Heart right ventricle (tissue), 16 donors: ENCODE measurements at regions not wholly inside any gene's neighbourhood (a gene's known extent, or its start where the extent isn't known, plus 50 kb on each side); places are given as distances from the start of the nearest gene placed in this dataset.

Experiments
- ATAC-seq, 8 donors: fragments of 200-7000 bp; cut with Tn5 transposase; one replicate each; pipeline ENCODE4 v1.9.1; 2020; ENCODE audit warnings: mild to moderate bottlenecking in 8 of 8, moderate library complexity in 8 of 8, moderate number of reproducible peaks in 1 of 8
- DNase-seq, 2 donors: peaks; one replicate each; pipeline ENCODE4 v3.0.0-alpha.2; 2020
- H3K27ac ChIP-seq, 10 donors: fragments of 200-600 bp; sonication (generic) in 2 of 10; one replicate each; pipeline versions ENCODE4 v1.5.0 to v1.8.0; 2020 to 2022; ENCODE audit warnings: mild to moderate bottlenecking in 3 of 10
- H3K27me3 ChIP-seq, 7 donors: fragments of 200-600 bp; one replicate each; pipeline ENCODE4 v1.8.0; 2021 to 2022; ENCODE audit warnings: mild to moderate bottlenecking in 2 of 7
- H3K36me3 ChIP-seq, 9 donors: fragments of 200-600 bp; sonication (generic) in 1 of 9; one replicate each; pipeline versions ENCODE4 v1.5.0 to v1.8.0; 2020 to 2022; ENCODE audit warnings: mild to moderate bottlenecking in 2 of 9
- H3K4me1 ChIP-seq, 9 donors: fragments of 200-600 bp; sonication (generic) in 1 of 9; one replicate each; pipeline versions ENCODE4 v1.5.0 to v1.8.0; 2020 to 2022; ENCODE audit warnings: mild to moderate bottlenecking in 4 of 9
- H3K4me3 ChIP-seq, 10 donors: fragments of 200-600 bp; sonication (generic) in 2 of 10; one replicate each; pipeline versions ENCODE4 v1.5.0 to v1.8.0; 2020 to 2022; ENCODE audit warnings: mild to moderate bottlenecking in 7 of 10, moderate library complexity in 2 of 10
- H3K9me3 ChIP-seq, 11 donors: fragments of 200-600 bp in 10 of 11; sonication (generic) in 2 of 11; one replicate each; pipeline versions ENCODE4 v1.5.0 to v1.8.0; 2013 to 2022; ENCODE audit warnings: mild to moderate bottlenecking in 2 of 11, control low read depth in 1 of 11, moderate library complexity in 1 of 11
- WGBS, 2 donors: extraction: QIAGEN DNeasy Blood & Tissue Kit; methylation state at CpG; one replicate each; pipeline ENCODE4 v1.1.7; 2013; ENCODE audit warnings: inconsistent platforms in 1 of 2; 5-methylcytosine and 5-hydroxymethylcytosine counted together
- intact Hi-C, 10 donors: fragments of 100-400 bp; cut with DNase I; formaldehyde crosslinking; loops; one replicate each; pipeline versions ENCODE4 v1.11.1 to v1.14.2; 2022
- TF ChIP-seq, protein P1 (sequence below), 9 donors: fragments of 200-600 bp; sonication (generic) in 2 of 9; IDR thresholded peaks; one replicate each; pipeline versions ENCODE4 v1.5.0 to v1.8.0; 2021 to 2022; ENCODE audit warnings: antibody characterized with exemption in 9 of 9, mild to moderate bottlenecking in 5 of 9, moderate library complexity in 1 of 9
- donor health status: Arrhythmogenic right ventricular cardiomyopathy.
- donor health status: ischemic (EF 13 %, LVEDD 7.1; RV severe dilation, severe dysfunction).
- donor health status: healthy with polysubstance abuse.
- donor health status: DM: no; HTN: yes; CAD: no.
- donor health status: DM: no; HTN: no; CAD: no.
- donor health status: ischemic (EF 25% LVEDD 6.9; RV normal size, moderate dysfunction).
- donor health status: ischemic (EF 25% LVEDD 5.7; RV mildly dilated, moderate dysfunction).
- donor health status: healthy.
- donor health status: DM: yes; HTN: yes; CAD: no.
- donor health status: Ischemic cardiomyopathy.
- donor health status: ischemic (EF 35%, LVEDD 5.7; RV mildly dilated, moderate dysfunction).
- donor health status: nonischemic (EF 11% LVEDD 7.7; RV severe dilation, severe dysfunction).
- donor health status: DM: yes; HTN: yes; CAD: no.
- donor health status: PGD.
- donor health status: ischemic (EF 29% LVEDD 5.4; RV normal size, mild dysfunction).
- donor health status: nonischemic (EF 23%, LVEDD 6.1; RV moderate dilation, normal function).

DNA sequence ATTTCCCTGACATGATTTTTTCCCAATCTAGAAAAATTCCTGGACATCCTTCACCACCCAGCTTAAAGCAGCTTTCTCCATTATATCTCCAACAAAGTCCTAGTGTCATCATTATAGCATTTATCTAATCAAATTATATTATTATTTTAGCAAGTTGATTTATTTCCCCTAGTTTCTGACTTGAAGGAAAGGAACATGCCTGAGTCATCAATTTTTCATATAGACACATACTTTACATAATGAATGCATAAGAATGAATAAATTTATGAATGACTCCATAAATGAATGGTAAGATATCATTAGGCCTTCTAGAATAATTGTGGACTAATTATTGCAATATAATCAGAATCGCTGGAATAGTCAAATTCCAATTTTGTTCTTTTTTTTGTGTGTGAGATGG lies 79.4 kb upstream of the COL11A1 start:
- H3K4me1 ChIP-seq = no peaks in the 10 kb centered on the region
- TF ChIP-seq, protein P1, sequence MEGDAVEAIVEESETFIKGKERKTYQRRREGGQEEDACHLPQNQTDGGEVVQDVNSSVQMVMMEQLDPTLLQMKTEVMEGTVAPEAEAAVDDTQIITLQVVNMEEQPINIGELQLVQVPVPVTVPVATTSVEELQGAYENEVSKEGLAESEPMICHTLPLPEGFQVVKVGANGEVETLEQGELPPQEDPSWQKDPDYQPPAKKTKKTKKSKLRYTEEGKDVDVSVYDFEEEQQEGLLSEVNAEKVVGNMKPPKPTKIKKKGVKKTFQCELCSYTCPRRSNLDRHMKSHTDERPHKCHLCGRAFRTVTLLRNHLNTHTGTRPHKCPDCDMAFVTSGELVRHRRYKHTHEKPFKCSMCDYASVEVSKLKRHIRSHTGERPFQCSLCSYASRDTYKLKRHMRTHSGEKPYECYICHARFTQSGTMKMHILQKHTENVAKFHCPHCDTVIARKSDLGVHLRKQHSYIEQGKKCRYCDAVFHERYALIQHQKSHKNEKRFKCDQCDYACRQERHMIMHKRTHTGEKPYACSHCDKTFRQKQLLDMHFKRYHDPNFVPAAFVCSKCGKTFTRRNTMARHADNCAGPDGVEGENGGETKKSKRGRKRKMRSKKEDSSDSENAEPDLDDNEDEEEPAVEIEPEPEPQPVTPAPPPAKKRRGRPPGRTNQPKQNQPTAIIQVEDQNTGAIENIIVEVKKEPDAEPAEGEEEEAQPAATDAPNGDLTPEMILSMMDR (IDR thresholded peaks at IDR 0.05) = no peak
- H3K4me3 ChIP-seq = no peak overlapping the region
- no peaks in the 10 kb centered on the region for H3K27me3 ChIP-seq
- no peak for DNase-seq
- 86 to 92% methylated on average over 1 of the region's 1 CpG for WGBS, 2 donors
- intact Hi-C loops = no loop called here
- peaks cover 0 to 19% (median 0%) of the 10 kb centered on the region in 11 donors for H3K9me3 ChIP-seq
- ATAC-seq = no peak
- no peak overlapping the region for H3K27ac ChIP-seq
- H3K36me3 ChIP-seq = no peaks in the 10 kb centered on the region

DNA sequence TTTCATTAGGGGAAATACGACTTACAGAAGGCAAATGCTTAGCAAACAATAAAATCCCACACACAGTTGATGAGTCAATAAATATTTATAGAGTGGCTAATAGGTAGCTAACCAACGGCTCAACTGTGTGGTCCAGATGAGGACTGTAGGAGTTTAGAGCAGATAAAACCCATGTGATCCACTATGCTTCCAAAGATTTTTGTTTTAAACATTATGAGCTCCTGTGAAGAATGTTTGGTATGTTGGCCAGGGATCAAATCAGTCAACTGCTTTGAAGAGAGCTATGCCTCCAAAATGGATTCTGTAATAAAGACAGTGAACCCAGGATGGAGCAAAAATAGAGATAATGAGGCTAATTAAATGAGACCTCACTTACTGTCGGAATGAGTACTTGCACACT lies 72.3 kb upstream of the COL11A1 start:
- Histone ChIP-seq H3K4me3 (no peak overlapping the region), H3K4me1 (no peaks in the 10 kb centered on the region), H3K27ac (no peak overlapping the region), H3K9me3 (peaks cover 0 to 9% (median 0%) of the 10 kb centered on the region in 11 donors), H3K36me3 (no peaks in the 10 kb centered on the region), H3K27me3 (no peaks in the 10 kb centered on the region)
- TF ChIP-seq, protein P1 (IDR thresholded peaks at IDR 0.05) = no peak
- intact Hi-C loops = no loop called here
- WGBS, 2 donors = 29 to 36% methylated on average over 3 of the region's 3 CpGs
- DNase-seq = no peak
- no peak for ATAC-seq

GRCh38 chr1:103177108-103177775 lies 68.9 kb upstream of the COL11A1 start:
- ATAC-seq = no peak
- H3K27me3 ChIP-seq = no peaks in the 10 kb centered on the region
- intact Hi-C loops = no loop called here

GRCh38 chr1:103171041-103171590 lies 62.8 kb upstream of the COL11A1 start:
- Histone ChIP-seq H3K27ac (no peak overlapping the region), H3K9me3 (peaks cover 0 to 3% (median 0%) of the 10 kb centered on the region in 11 donors), H3K4me3 (no peak overlapping the region), H3K4me1 (no peaks in the 10 kb centered on the region), H3K36me3 (no peaks in the 10 kb centered on the region), H3K27me3 (no peaks in the 10 kb centered on the region)
- ATAC-seq (no peak), DNase-seq (no peak)
- 36 to 47% methylated on average over 1 of the region's 1 CpG for WGBS, 2 donors
- TF ChIP-seq, protein P1 (IDR thresholded peaks at IDR 0.05) = no peak
- intact Hi-C loops = no loop called here

More at GRCh38 chr1:103177108-103177775, 68.9 kb upstream of the COL11A1 start:
- WGBS, 2 donors = 52 to 63% methylated on average over 6 of the region's 6 CpGs
- Histone ChIP-seq H3K27ac (no peak overlapping the region), H3K9me3 (no peaks in the 10 kb centered on the region), H3K4me1 (no peaks in the 10 kb centered on the region), H3K36me3 (no peaks in the 10 kb centered on the region), H3K4me3 (no peak overlapping the region)
- no peak for DNase-seq
- TF ChIP-seq, protein P1 (IDR thresholded peaks at IDR 0.05) = no peak
